ENCODE measurements at regions not wholly inside any gene's neighbourhood (a gene's known extent, or its start where the extent isn't known, plus 50 kb on each side); places are given as distances from the start of the nearest gene placed in this dataset.

GRCh38 chr5:91639744-91640143, 256.6 kb upstream of the ARRDC3 start:
- DNase-seq (no peak), ATAC-seq (no peak)
- Histone ChIP-seq H3K27ac (no peak overlapping the region), H3K36me3 (no peaks in the 10 kb centered on the region), H3K4me1 (peaks cover 0 to 4% (median 0%) of the 10 kb centered on the region in 9 donors), H3K9me3 (no peaks in the 10 kb centered on the region), H3K27me3 (no peaks in the 10 kb centered on the region), H3K4me3 (no peak overlapping the region)
- intact Hi-C loops (cut with DNase I): no loop called here
- WGBS, 2 donors: 41 to 55% methylated on average over 3 of the region's 3 CpGs
- no peak for TF ChIP-seq CTCF (IDR thresholded peaks at IDR 0.05)

- intact Hi-C loops (cut with DNase I): no loop called here
- no peak for ATAC-seq
- Histone ChIP-seq H3K9me3 (no peaks in the 10 kb centered on the region), H3K27me3 (no peaks in the 10 kb centered on the region), H3K4me3 (no peak overlapping the region), H3K27ac (no peak overlapping the region), H3K36me3 (no peaks in the 10 kb centered on the region), H3K4me1 (peaks cover 0 to 4% (median 0%) of the 10 kb centered on the region in 9 donors)
- 93 to 100% methylated on average over 1 of the region's 1 CpG for WGBS, 2 donors
- no peak for DNase-seq
- TF ChIP-seq CTCF (IDR thresholded peaks at IDR 0.05): no peak
Observed at GRCh38 chr5:91638010-91638409, 254.9 kb upstream of the ARRDC3 start.

GRCh38 chr5:91635950-91636734, 253.0 kb upstream of the ARRDC3 start:
- DNase-seq (no peak), ATAC-seq (no peak)
- H3K36me3 ChIP-seq: no peaks in the 10 kb centered on the region
- H3K27ac ChIP-seq: no peak overlapping the region
- no peak for TF ChIP-seq CTCF (IDR thresholded peaks at IDR 0.05)
- intact Hi-C loops (cut with DNase I): no loop called here
- H3K4me3 ChIP-seq: no peak overlapping the region
- no peaks in the 10 kb centered on the region for H3K27me3 ChIP-seq
- WGBS, 2 donors: 80 to 85% methylated on average over 4 of the region's 4 CpGs
- H3K9me3 ChIP-seq: no peaks in the 10 kb centered on the region
- H3K4me1 ChIP-seq: no peaks in the 10 kb centered on the region

DNA sequence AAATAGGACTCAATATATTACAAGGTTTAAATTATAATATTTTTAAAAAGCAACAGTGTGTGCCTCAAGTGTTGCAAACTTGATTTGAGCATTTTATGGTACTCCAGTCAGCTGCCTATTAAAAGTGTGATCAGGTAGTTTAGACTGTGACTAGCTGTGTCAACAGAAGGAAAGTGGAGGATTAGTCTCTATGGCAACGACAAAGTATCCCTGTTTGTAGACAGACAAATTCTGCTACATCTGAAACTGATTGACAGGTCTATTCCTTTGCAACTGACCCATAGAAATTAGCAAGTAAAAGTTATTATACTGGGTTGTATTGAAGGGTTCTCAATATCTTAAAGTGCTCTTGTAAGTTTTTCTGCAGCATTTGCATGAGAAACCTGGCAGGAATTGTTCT, 249.8 kb upstream of the ARRDC3 start:
- TF ChIP-seq CTCF (IDR thresholded peaks at IDR 0.05): no peak
- DNase-seq (no peak), ATAC-seq (no peak)
- Histone ChIP-seq H3K4me1 (no peaks in the 10 kb centered on the region), H3K27me3 (no peaks in the 10 kb centered on the region), H3K4me3 (no peak overlapping the region), H3K27ac (no peak overlapping the region), H3K36me3 (no peaks in the 10 kb centered on the region), H3K9me3 (no peaks in the 10 kb centered on the region)
- 50 to 67% methylated on average over 1 of the region's 1 CpG for WGBS, 2 donors
- intact Hi-C loops (cut with DNase I): no loop called here

All from heart right ventricle (tissue), 16 donors.